Stimulated activated CD4-positive, alpha-beta T cell treated with anti-CD3 and anti-CD28 coated beads, Interleukin-4, amount 100 ng/mL, for 4 hours (primary cell): ENCODE measurements at regions not wholly inside any gene's neighbourhood (a gene's known extent, or its start where the extent isn't known, plus 50 kb on each side); places are given as distances from the start of the nearest gene placed in this dataset.
"Not testable (repeated sequence)": the region's sequence is repeated elsewhere in the genome, so short reads cannot be mapped to it uniquely, and the experiment has no call there.

Experiments used
- DNase-seq, 2 experiments: peaks; one replicate each; pipeline ENCODE4 v3.0.0-alpha.2; 2020

GRCh38 chr13:58505262-58505920, 873.8 kb downstream of the PCDH17 start:
- DNase-seq: not testable (repeated sequence)

DNA sequence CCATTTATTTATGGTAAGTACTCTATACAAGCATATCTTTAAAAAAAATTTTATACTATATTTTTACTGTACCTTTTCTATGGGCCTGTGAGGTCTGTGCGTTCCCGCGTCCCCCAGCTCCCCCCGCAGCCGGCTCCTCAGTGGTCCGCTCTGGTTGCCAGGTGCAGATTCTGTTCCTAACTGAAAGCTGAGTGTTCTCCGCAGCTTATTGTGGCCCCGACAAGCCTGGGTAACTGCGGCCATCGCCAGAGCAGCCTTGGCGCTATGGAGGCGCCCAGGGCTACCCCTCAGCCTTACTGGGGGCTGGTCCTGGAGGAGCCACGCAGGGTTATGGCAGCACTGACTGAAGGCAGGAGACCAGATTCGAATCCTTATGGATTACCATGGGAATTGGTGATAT, 896.8 kb downstream of the PCDH17 start:
- DNase-seq: no peak

- DNase-seq: no peak
Observed at GRCh38 chr13:58531614-58532013, 900.1 kb downstream of the PCDH17 start.

GRCh38 chr13:58542530-58542929, 911.0 kb downstream of the PCDH17 start:
- no peak for DNase-seq

DNA sequence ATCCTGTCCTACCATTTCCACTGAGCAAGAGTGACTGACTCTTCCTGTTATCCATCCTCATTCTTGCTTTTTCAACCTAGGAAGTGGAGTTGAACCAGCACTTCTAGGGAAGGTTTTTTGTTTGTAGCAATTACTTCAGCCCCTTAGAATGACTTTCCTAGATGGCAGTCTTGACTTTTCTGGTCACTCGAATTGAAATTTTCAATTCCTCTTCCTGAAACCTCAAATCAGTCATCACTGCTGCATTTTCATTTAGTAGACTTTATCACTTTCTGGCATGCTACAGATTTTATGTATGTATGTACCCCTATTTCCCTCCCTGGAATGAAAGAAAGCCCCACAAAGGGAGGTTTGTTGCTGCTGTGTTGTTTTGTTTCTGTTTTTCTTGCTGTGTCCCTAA, 915.9 kb downstream of the PCDH17 start:
- DNase-seq: no peak

GRCh38 chr13:58566176-58566575, 934.6 kb downstream of the PCDH17 start:
- no peak for DNase-seq

DNA sequence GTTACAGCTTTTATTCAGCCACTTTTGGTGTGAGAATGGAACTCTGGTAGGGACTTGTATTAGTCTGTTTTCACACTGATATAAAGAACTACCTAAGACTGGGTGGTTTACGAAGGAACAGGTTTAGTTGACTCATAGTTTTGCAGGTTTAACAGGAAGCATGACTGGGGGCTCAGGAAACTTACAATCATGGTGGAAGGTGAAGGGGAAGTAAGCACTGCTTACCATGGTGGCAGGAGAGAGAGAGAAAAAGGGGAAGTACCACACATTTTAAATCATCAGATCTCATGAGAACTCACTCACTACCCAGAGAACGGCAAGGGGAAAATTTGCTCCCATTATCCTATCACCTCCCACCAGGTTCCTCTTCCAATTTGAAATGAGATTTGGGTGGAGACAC, 942.2 kb downstream of the PCDH17 start:
- no peak for DNase-seq

- DNase-seq: no peak
Observed at GRCh38 chr13:58574791-58575190, 943.2 kb downstream of the PCDH17 start.

DNA sequence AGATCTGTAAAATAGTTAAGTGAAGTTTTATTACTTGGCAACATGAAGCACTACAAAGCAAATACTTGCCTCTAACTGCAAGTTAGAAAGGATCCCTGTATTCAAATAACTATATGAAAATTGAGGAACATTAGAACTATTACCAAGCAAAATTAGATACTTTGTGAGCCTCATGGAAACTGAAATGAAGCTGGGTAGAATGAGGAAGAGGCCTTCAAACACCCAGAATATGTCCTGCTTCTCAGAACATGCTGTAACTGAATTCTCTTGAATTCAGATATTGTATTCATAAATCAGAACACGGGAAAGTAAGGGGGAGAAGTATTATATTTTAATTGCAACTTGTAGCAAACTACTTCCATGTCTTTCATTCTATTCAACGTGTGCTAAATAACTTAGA, 947.9 kb downstream of the PCDH17 start:
- DNase-seq: no peak

DNA sequence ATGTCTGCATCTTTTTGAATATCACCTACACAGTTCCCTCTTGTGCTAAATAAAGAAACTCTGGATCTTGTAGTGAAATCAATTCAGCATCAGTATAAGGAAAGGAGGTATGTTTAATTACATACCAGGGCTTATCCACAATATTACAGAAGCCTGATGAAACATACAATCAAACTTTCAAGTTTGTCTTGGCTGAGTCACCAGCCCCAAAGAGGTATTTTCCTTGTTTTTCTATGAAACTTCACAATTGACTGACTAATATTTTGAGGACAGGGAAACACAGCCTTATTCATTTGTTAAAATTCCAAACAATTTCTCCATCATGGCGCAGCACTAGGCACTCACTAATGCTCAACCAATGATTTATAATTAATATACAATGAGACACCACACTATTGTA, 952.4 kb downstream of the PCDH17 start:
- no peak for DNase-seq

GRCh38 chr13:58584610-58585009, 953.1 kb downstream of the PCDH17 start:
- no peak for DNase-seq

DNA sequence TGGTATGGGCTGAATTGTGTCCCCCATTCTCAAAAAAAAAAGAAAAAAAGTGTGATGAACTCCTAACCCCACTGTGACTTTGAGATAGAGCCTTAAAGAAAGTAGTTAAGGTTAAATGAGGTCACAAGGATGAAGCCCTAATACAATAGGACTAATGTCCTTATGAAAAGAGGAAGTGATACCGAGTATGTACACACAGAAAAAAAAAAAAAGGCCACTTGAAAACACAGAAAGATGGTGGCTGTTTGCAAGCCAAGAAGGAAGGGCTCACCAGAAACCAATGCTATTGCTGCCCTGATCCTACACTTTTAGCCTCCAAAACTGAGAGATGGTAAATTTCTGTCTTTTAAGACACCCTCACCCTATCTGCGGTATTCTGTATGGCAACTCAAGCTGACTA, 955.6 kb downstream of the PCDH17 start:
- no peak for DNase-seq

DNA sequence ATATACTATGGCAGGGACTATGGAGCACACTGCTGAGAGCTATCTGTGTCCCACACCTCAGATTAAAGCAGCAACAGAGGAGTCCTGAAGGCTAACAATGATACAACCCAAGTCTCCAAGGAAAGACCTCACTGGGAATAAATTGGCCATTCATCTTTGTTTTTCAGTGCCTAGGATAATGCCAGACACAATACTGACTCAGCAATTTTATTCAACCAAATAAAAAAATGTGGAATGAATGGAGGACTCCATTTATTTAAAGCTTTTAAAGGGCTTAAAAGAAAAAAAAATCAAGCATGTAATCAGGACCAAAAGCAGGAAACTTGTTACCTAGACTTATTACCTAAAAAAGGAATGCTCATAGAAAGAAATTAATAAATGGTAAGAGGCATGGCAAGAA, 960.5 kb downstream of the PCDH17 start:
- no peak for DNase-seq

- DNase-seq: no peak
Observed at GRCh38 chr13:58592786-58593185, 961.2 kb downstream of the PCDH17 start.

- DNase-seq: no peak
Observed at GRCh38 chr13:58594747-58595600, 963.4 kb downstream of the PCDH17 start.

DNA sequence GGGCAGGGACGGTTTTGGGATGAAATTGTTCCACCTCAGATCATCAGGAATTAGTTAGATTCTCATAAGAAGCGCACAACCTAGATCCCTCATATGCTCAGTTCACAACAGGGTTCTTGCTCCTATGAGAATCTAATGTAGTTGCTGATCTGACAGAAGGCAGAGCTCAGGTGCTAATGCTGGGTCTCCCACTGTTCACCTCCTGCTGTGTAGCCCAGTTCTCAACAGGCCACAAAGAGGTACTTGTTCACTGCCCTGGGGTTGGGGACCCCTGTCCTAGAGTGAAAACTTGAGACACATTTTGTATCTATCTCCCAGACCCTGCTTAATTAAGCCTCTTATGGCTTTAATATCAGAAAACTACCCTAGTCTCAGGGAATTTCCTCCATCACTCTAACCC, 966.0 kb downstream of the PCDH17 start:
- DNase-seq: no peak

DNA sequence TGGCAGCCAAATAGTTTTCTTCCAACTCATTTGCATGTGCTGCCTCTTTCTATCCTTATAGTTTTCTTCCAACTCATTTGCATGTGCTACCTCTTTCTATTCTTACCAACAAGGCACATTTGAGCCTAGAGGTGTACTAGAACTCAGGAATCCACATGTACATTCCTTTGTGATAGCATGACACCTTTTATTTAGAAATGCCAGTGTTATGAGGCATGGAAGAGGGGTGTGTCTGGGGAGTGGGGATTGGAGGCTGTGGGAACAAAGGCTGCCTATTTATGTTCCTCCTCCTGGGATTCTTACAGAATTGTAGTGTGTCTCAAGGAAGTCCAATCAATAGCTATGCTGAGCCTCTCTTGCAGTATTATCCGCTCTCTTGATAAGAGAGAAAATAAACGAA, 966.7 kb downstream of the PCDH17 start:
- DNase-seq: no peak

GRCh38 chr13:58611117-58611516, 979.6 kb downstream of the PCDH17 start:
- no peak for DNase-seq

DNA sequence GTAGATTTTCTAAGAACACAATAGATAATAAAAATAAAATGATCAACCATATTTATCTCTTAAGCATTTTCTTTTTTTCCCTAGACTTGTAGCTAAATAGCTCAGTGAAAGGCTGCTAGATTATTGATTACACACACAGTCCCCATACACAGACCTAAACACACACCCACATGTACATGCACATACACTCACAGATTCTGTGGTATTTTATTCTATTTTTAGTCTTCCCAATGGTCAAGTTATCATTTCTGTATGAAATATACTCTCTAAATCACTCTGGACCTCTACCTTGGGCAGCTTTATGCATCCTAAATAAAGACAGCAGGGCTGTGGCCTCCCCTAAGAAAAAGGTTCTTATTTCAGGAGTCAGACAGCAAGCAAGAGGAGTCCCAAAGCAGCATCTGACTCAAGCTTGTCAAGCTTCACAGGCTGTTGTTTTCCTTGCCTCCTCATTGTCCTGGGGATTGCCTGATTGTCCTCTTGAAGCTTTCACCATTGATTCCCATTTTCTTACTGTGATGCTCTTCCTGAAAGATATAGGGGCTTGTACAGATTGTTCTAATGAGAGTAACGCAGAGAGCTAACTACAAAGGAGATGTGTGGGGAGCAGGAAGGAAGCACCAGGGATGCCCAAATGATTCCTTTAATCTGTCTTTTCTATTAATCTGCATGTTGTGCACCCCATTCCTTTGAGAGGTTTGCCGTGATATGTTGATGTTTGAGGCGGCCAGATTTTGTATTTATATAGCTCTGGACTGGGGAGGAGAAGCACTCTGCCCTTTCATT, 986.5 kb downstream of the PCDH17 start:
- DNase-seq: no peak

DNA sequence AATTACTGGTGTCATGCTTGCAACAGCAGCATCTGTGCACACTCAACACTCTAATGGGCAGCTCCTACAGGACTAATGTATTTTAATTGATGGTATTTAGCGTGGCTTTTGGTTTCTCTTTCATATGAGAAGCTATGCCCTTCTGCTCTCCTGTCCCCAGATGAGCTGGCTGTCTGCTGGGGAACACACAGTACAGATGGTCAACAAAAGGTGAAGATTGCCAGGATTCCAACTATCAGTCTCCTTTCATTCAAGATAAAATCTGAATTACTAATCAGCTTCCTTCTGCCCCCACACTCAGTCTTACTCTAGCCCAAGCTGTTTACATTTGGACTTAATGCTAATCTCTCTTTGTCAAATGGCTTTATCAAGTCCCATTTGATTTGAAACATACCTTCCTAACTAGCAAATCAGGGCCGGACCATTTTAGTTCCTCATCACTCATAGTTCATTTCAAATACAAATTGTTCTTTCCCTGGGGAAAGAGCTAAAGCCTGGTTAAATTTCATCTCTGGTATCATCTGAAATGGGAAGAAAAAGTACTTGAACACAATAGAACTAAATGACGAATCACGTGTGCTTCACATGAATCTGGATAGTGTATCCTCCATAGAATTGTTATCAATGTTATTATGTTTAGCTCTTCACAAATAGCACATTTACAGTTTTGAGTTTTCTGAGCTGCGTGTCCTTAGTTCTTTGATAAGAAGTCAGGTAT, 988.0 kb downstream of the PCDH17 start:
- no peak for DNase-seq

DNA sequence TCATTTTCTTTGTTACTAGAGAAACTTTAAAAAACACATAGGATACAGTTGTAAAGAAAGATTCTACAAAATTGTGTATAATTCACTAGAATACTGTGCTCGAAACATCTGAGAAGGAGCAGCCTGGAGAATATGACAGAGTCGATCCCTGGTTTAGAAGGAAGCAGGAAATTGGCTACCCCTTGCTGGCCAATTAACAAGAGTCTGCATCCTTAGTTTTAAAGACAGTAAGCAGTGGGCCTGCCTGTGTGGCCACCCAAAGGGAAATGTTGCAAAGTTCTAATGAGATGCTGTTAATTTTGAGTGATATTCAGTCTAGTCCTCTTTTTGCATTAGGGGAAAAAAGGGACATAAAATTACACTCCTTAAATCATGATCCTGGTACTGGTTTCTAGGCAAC, 988.6 kb downstream of the PCDH17 start:
- no peak for DNase-seq

- no peak for DNase-seq
Observed at GRCh38 chr13:58625703-58626389, 994.3 kb downstream of the PCDH17 start.
